ENCODE measurements at regions not wholly inside any gene's neighbourhood (a gene's known extent, or its start where the extent isn't known, plus 50 kb on each side); places are given as distances from the start of the nearest gene placed in this dataset.
"Not testable (repeated sequence)": the region's sequence is repeated elsewhere in the genome, so short reads cannot be mapped to it uniquely, and the experiment has no call there.

DNA sequence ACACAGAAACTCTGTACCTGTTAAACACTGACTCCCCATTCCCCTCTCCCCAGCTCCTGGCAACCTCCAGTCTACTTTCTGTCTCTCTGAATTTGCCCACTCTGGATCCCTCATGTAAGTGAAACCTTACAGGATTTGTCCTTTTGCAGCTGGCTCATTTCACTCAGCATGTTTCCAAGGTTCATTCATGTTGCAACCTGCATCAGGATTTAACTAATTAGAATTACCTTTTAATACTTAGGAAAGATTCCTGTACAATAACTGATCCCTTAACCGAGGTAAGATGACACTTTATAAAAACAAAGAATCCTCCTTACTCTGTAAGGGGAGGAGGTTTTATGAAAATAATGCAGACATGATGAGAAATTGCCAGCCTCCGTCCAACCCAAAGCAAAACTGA is 113.1 kb upstream of the MTHFD1L start:
- 0 to 76% methylated on average over 1 to 2 of the region's 2 CpGs for WGBS, 2 donors (ENCODE audit: low coverage in 1 of 2)
- no peak overlapping the region for H3K27ac ChIP-seq
- no peaks in the 10 kb centered on the region for H3K36me3 ChIP-seq
- no peak overlapping the region for H3K4me3 ChIP-seq
- no peaks in the 10 kb centered on the region for H3K27me3 ChIP-seq
- H3K4me1 ChIP-seq = no peaks in the 10 kb centered on the region
- no peak for ATAC-seq
- H3K9me3 ChIP-seq = no peaks in the 10 kb centered on the region
- TF ChIP-seq POLR2A (IDR thresholded peaks at IDR 0.05) = no peak
- TF ChIP-seq POLR2AphosphoS5 (IDR thresholded peaks at IDR 0.05) = no peak
- TF ChIP-seq EP300 (IDR thresholded peaks at IDR 0.05) = no peak
- TF ChIP-seq, protein P1, sequence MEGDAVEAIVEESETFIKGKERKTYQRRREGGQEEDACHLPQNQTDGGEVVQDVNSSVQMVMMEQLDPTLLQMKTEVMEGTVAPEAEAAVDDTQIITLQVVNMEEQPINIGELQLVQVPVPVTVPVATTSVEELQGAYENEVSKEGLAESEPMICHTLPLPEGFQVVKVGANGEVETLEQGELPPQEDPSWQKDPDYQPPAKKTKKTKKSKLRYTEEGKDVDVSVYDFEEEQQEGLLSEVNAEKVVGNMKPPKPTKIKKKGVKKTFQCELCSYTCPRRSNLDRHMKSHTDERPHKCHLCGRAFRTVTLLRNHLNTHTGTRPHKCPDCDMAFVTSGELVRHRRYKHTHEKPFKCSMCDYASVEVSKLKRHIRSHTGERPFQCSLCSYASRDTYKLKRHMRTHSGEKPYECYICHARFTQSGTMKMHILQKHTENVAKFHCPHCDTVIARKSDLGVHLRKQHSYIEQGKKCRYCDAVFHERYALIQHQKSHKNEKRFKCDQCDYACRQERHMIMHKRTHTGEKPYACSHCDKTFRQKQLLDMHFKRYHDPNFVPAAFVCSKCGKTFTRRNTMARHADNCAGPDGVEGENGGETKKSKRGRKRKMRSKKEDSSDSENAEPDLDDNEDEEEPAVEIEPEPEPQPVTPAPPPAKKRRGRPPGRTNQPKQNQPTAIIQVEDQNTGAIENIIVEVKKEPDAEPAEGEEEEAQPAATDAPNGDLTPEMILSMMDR (IDR thresholded peaks at IDR 0.05) = no peak

DNA sequence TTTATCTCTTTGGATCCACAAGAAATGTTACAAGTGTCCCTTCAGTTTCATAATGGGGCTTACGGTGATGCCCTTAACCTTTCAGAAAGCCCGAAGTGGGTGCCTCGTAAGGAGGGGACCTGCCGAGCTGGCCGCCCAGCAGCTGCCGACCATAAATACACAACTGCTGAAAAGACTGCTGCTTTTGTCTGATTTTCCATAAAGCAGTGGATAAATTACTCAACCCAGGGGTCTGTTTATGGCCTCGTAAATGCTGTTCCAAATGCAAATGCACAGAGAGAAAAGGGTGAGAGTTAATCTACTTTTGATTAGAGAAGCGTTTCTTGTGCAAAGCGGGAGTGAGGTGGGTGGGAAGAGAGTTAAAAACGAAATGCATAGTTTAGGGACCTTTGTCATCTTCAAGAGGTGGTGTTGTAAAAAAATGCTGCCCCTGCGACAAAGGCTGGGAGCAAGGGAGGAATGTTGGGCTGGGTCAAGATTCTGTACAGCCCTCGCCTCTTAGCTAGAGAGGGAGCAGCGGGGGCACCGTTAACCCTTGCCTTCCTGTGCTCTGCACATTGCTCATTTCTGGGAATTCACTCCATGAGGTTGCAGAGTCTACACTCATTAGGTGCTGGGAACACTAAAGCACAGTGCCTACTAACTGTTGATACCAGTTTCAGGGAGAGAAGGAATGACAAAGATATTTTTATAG is 112.0 kb upstream of the MTHFD1L start:
- 28 to 60% methylated on average over 8 of the region's 14 CpGs for WGBS, 2 donors (ENCODE audit: low coverage in 1 of 2)
- Histone ChIP-seq H3K4me3 (no peak overlapping the region), H3K9me3 (no peaks in the 10 kb centered on the region), H3K27me3 (no peaks in the 10 kb centered on the region), H3K4me1 (no peaks in the 10 kb centered on the region), H3K27ac (no peak overlapping the region), H3K36me3 (no peaks in the 10 kb centered on the region)
- TF ChIP-seq POLR2AphosphoS5 (IDR thresholded peaks at IDR 0.05) (no peak), POLR2A (IDR thresholded peaks at IDR 0.05) (no peak), EP300 (IDR thresholded peaks at IDR 0.05) (no peak)
- TF ChIP-seq, protein P1 (IDR thresholded peaks at IDR 0.05) = no peak
- no peak for ATAC-seq

DNA sequence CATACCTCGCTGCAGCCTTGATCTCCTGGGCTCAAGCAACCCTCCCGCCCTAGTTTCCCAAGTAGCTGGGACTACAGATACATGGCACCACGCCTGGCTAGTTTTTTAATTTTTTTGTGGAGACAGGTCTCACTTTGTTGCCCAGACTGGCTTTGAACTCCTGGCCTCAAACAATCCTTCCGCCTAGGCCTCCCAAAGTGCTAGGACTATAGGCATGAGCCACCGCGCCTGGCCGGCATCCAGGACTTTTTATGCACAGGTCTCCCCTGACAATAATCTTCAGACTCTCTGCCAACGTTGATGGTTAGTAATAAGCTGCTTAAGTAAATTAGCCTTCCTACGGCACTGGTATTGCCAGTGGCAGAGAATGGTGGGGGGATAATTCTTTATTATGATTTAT is 110.5 kb upstream of the MTHFD1L start:
- TF ChIP-seq, protein P1 (IDR thresholded peaks at IDR 0.05) = no peak
- TF ChIP-seq EP300 (IDR thresholded peaks at IDR 0.05) (no peak), POLR2AphosphoS5 (IDR thresholded peaks at IDR 0.05) (no peak), POLR2A (IDR thresholded peaks at IDR 0.05) (no peak)
- no peaks in the 10 kb centered on the region for H3K9me3 ChIP-seq
- H3K4me1 ChIP-seq = no peaks in the 10 kb centered on the region
- 83 to 84% methylated on average over 5 to 7 of the region's 9 CpGs for WGBS, 2 donors (ENCODE audit: low coverage in 1 of 2)
- no peak overlapping the region for H3K4me3 ChIP-seq
- H3K27ac ChIP-seq = no peak overlapping the region
- no peaks in the 10 kb centered on the region for H3K27me3 ChIP-seq
- no peaks in the 10 kb centered on the region for H3K36me3 ChIP-seq
- ATAC-seq = no peak

DNA sequence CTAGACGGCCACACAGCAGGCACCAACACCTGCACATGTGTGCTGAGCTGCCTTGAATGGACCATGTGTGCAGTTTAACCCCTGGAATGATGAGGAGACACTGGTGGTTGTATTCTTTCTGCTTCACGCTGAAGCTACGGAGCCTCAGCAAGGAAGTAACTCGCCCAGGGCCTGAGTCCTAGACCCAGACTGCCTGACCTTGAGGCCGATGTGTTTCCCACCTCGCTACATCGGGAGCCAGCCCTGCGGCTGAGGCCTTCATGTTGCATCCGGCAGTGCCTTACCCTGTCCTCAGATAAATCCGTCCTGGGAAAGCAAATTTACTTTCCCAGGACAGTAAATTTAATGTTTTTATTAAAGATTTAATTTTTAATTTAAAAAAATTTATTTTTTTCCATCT is 110.0 kb upstream of the MTHFD1L start:
- no peak overlapping the region for H3K4me3 ChIP-seq
- TF ChIP-seq, protein P1 (IDR thresholded peaks at IDR 0.05) = no peak
- TF ChIP-seq EP300 (IDR thresholded peaks at IDR 0.05) = no peak
- no peaks in the 10 kb centered on the region for H3K4me1 ChIP-seq
- no peak for ATAC-seq
- 73 to 96% methylated on average over 3 to 10 of the region's 10 CpGs for WGBS, 2 donors (ENCODE audit: low coverage in 1 of 2)
- H3K9me3 ChIP-seq = no peaks in the 10 kb centered on the region
- no peaks in the 10 kb centered on the region for H3K36me3 ChIP-seq
- H3K27me3 ChIP-seq = no peaks in the 10 kb centered on the region
- no peak overlapping the region for H3K27ac ChIP-seq

DNA sequence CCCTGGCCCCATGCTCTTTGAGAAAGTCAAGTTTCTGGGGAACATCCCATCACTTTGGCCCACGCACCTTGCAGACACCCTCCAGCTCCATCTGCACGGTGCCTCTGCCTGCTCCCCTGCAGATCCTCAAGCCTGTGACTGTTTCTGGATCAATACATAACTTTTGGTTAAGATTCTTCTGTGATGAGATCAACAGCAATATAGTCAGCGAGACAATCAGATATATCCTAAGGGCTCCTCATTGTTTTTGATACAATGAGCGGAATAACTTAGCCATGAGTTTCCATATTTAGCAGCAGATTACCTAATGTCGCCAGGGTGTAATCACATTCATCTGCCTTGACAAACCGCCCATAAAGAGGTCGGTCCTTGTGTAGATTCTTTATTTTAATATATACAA is 109.3 kb upstream of the MTHFD1L start:
- no peaks in the 10 kb centered on the region for H3K4me1 ChIP-seq
- H3K36me3 ChIP-seq = no peaks in the 10 kb centered on the region
- H3K27me3 ChIP-seq = no peaks in the 10 kb centered on the region
- WGBS, 2 donors (ENCODE audit: low coverage in 1 of 2) = 58 to 80% methylated on average over 4 to 5 of the region's 7 CpGs
- H3K4me3 ChIP-seq = no peak overlapping the region
- no peak overlapping the region for H3K27ac ChIP-seq
- no peak for ATAC-seq
- no peaks in the 10 kb centered on the region for H3K9me3 ChIP-seq
- TF ChIP-seq EP300 (IDR thresholded peaks at IDR 0.05) (no peak), POLR2AphosphoS5 (IDR thresholded peaks at IDR 0.05) (no peak), POLR2A (IDR thresholded peaks at IDR 0.05) (no peak)
- TF ChIP-seq, protein P1 (IDR thresholded peaks at IDR 0.05) = no peak

DNA sequence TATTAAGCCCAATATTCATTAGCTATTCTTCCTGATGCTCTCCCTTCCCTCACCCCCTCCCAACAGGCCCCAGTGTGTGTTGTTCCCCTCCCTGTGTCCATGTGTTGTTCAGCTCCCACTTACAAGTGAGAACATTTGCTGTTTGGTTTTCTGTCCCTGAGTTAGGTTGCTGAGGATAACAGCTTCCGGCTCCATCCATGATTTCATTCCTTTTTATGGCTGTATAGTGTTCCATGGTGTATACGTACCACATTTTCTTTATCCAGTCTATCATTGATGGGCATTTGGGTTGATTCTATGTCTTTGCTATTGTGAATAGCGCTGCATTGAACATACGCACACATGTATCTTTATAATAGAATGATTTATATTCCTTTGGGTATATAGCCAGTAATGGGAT is 107.7 kb upstream of the MTHFD1L start:
- not testable (repeated sequence) for ATAC-seq, H3K27ac ChIP-seq, H3K36me3 ChIP-seq, H3K4me3 ChIP-seq, H3K9me3 ChIP-seq, H3K27me3 ChIP-seq, H3K4me1 ChIP-seq
- 79 to 96% methylated on average over 3 to 4 of the region's 4 CpGs for WGBS, 2 donors (ENCODE audit: low coverage in 1 of 2)

All from gastroesophageal sphincter (tissue), 4 donors.